ENCODE measurements at regions not wholly inside any gene's neighbourhood (a gene's known extent, or its start where the extent isn't known, plus 50 kb on each side); places are given as distances from the start of the nearest gene placed in this dataset.

DNA sequence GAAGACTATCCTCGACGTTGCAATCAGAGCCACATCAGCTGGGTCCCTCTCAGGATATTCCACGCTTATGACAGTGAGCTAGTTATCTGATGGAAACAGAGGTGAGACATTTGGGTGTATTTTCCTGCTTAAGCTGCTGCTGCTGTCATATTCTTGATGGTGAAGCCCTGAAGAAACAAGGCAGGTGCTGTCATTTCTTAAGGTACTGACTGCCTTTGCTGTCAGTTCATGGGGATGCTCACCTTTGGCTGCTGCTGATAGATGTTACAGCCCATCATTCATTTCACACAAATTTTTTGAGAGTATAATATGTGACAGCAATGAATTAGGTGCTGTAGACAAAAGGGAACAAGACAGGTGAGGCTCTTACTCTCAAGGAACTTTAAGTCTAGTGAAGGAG, 577.4 kb downstream of the LMO4 start (continued):
- TF ChIP-seq, protein P1, sequence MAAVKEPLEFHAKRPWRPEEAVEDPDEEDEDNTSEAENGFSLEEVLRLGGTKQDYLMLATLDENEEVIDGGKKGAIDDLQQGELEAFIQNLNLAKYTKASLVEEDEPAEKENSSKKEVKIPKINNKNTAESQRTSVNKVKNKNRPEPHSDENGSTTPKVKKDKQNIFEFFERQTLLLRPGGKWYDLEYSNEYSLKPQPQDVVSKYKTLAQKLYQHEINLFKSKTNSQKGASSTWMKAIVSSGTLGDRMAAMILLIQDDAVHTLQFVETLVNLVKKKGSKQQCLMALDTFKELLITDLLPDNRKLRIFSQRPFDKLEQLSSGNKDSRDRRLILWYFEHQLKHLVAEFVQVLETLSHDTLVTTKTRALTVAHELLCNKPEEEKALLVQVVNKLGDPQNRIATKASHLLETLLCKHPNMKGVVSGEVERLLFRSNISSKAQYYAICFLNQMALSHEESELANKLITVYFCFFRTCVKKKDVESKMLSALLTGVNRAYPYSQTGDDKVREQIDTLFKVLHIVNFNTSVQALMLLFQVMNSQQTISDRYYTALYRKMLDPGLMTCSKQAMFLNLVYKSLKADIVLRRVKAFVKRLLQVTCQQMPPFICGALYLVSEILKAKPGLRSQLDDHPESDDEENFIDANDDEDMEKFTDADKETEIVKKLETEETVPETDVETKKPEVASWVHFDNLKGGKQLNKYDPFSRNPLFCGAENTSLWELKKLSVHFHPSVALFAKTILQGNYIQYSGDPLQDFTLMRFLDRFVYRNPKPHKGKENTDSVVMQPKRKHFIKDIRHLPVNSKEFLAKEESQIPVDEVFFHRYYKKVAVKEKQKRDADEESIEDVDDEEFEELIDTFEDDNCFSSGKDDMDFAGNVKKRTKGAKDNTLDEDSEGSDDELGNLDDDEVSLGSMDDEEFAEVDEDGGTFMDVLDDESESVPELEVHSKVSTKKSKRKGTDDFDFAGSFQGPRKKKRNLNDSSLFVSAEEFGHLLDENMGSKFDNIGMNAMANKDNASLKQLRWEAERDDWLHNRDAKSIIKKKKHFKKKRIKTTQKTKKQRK (IDR thresholded peaks at IDR 0.05; ENCODE audit: low read depth, low read length), result no peak
- TF ChIP-seq RUNX3 (IDR thresholded peaks at IDR 0.05; ENCODE audit: low read length) (no peak), LARP7 (IDR thresholded peaks at IDR 0.05) (no peak), WRNIP1 (IDR thresholded peaks at IDR 0.05; ENCODE audit: borderline replicate concordance, low read depth, low read length) (no peak), IKZF1 (conservative IDR thresholded peaks at IDR 0.05) (no peak)
- TF ChIP-seq, protein P2, sequence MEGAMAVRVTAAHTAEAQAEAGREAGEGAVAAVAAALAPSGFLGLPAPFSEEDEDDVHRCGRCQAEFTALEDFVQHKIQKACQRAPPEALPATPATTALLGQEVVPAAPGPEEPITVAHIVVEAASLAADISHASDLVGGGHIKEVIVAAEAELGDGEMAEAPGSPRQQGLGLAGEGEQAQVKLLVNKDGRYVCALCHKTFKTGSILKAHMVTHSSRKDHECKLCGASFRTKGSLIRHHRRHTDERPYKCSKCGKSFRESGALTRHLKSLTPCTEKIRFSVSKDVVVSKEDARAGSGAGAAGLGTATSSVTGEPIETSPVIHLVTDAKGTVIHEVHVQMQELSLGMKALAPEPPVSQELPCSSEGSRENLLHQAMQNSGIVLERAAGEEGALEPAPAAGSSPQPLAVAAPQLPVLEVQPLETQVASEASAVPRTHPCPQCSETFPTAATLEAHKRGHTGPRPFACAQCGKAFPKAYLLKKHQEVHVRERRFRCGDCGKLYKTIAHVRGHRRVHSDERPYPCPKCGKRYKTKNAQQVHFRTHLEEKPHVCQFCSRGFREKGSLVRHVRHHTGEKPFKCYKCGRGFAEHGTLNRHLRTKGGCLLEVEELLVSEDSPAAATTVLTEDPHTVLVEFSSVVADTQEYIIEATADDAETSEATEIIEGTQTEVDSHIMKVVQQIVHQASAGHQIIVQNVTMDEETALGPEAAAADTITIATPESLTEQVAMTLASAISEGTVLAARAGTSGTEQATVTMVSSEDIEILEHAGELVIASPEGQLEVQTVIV (IDR thresholded peaks at IDR 0.05; ENCODE audit: borderline replicate concordance, partially characterized antibody), result no peak

DNA sequence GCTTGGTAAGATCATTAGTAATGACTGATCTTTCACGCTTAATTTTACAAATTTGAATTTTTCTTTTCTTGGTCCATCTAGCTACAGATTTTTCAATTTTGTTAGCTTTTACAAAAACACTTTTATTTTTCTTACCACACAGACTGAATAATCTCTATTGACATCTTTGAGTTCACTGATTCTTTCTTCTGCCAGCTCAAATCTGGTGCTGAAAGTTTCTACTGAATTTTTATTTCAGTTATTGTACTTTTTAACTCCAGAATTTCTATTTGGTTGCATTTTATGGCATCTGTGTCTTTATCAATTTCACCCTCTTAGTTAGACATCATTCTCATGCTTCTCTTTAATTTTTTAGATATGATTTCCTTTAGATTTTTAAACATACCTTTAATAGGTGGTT, 584.7 kb downstream of the LMO4 start:
- ATAC-seq (no peak), FAIRE-seq (no peak), DNase-seq (ENCODE audit: low read depth, low spot score) (no peak)
- Histone ChIP-seq H3K27ac (ENCODE audit: control insufficient read depth, insufficient read depth) (no peak overlapping the region), H3K9ac (ENCODE audit: control insufficient read depth, insufficient read depth, low read length) (no peak overlapping the region), H4K20me1 (ENCODE audit: control insufficient read depth, insufficient read depth) (no peaks in the 10 kb centered on the region), H3K4me3 (no peak overlapping the region), H3K36me3 (ENCODE audit: control insufficient read depth in 2 of 2, insufficient read depth in 2 of 2, low read length in 1 of 2) (no peaks in the 10 kb centered on the region), H3K79me2 (ENCODE audit: control insufficient read depth, insufficient read depth, low read length) (no peaks in the 10 kb centered on the region), H3K4me2 (ENCODE audit: control insufficient read depth, insufficient read depth) (no peak overlapping the region), H3K27me3 (replicated peaks in 1 of 2; ENCODE audit: control insufficient read depth in 2 of 2, insufficient read depth in 2 of 2, low read length in 1 of 2) (no peaks in the 10 kb centered on the region), H3K4me1 (ENCODE audit: control insufficient read depth, insufficient read depth, low read length) (no peaks in the 10 kb centered on the region), H2AFZ (ENCODE audit: control insufficient read depth, low read depth, low read length) (no peak overlapping the region), H3K9me3 (replicated peaks; ENCODE audit: control insufficient read depth, insufficient read depth, low read length) (no peaks in the 10 kb centered on the region)
- 80% methylated on average over 1 of the region's 1 CpG for WGBS (ENCODE audit: insufficient coverage, insufficient replicate concordance, low lambda C conversion rate, missing lambda C conversion rate)
- RAD21 ChIA-PET (ENCODE audit: unreplicated experiment), result interaction anchor here (1.2 kb wide), 1 partner anchor 36 kb away, joined by 3 read pairs; no protein-coding TSS in a partner anchor
- intact Hi-C loops (cut with micrococcal nuclease; ENCODE audit: unreplicated experiment), result no loop called here
- TF ChIP-seq, protein P3, sequence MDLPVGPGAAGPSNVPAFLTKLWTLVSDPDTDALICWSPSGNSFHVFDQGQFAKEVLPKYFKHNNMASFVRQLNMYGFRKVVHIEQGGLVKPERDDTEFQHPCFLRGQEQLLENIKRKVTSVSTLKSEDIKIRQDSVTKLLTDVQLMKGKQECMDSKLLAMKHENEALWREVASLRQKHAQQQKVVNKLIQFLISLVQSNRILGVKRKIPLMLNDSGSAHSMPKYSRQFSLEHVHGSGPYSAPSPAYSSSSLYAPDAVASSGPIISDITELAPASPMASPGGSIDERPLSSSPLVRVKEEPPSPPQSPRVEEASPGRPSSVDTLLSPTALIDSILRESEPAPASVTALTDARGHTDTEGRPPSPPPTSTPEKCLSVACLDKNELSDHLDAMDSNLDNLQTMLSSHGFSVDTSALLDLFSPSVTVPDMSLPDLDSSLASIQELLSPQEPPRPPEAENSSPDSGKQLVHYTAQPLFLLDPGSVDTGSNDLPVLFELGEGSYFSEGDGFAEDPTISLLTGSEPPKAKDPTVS (IDR thresholded peaks at IDR 0.05; ENCODE audit: low read depth, low read length), result no peak
- no peak for TF ChIP-seq WRNIP1 (IDR thresholded peaks at IDR 0.05; ENCODE audit: borderline replicate concordance, low read depth, low read length)
- no peak for TF ChIP-seq NR2C1 (IDR thresholded peaks at IDR 0.05)
- no peak for TF ChIP-seq BCL11A (IDR thresholded peaks at IDR 0.05; ENCODE audit: low read depth, low read length)
- CTCF ChIA-PET, result interaction anchor here (1.1 kb wide), 1 partner anchor 40 kb away, joined by 4 read pairs; no protein-coding TSS in a partner anchor
- POLR2A ChIA-PET, result no interaction called here
- SMC1A ChIA-PET (ENCODE audit: uncharacterized antibody, unreplicated experiment), result interaction anchor here (1.0 kb wide), 2 partner anchors 31 to 37 kb away, joined by 3 read pairs; no protein-coding TSS in a partner anchor
- in situ Hi-C loops (cut with MboI), result no loop called here
- BruUV-seq (replicated peaks), result no TSS peak

All from GM12878 (cell line).